IMR-90 (cell line): ENCODE measurements at regions not wholly inside any gene's neighbourhood (a gene's known extent, or its start where the extent isn't known, plus 50 kb on each side); places are given as distances from the start of the nearest gene placed in this dataset.

Experiments
- ATAC-seq: fragments of 200-7000 bp; cut with Tn5 transposase; 2 replicates; pipeline ENCODE4 v1.9.1; 2020; ENCODE audit warnings: low read depth, mild to moderate bottlenecking, moderate library complexity
- BruUV-seq: library from RNA; stranded (reverse); fragments of 400-500 nt; replicated peaks from 2 replicates; lab custom pipeline; 2021; lab: Mats Ljungman, UMichigan
- CTCF ChIA-PET: fragments of 300-600 bp; formaldehyde crosslinking; extraction: SDS; loops from one replicate; lab custom pipeline; 2021; ENCODE audit warnings: antibody characterized with exemption; lab: Yijun Ruan, JAX
- POLR2A ChIA-PET: fragments of 300-600 bp; sonication (Branson Sonifier 250); formaldehyde crosslinking; loops from one replicate; lab custom pipeline; 2022; ENCODE audit warnings: antibody characterized with exemption; ENCODE audit not compliant: unreplicated experiment; lab: Charles Lee
- DNase-seq: peaks from one replicate; pipeline ENCODE4 v3.0.0; 2013
- H2AFZ ChIP-seq: replicated peaks from 2 replicates; pipeline ENCODE3; 2013; ENCODE audit warnings: low read length, mild to moderate bottlenecking; ENCODE audit not compliant: poor library complexity
- H2AK5ac ChIP-seq: 2 replicates; pipeline ENCODE4 v1.6.1; 2013; ENCODE audit warnings: low read depth, low read length, inconsistent platforms
- H2AK9ac ChIP-seq: replicated peaks from 2 replicates; pipeline ENCODE3; 2013; ENCODE audit warnings: mild to moderate bottlenecking, low read depth, low read length, moderate library complexity; ENCODE audit not compliant: poor library complexity
- H2BK120ac ChIP-seq: 2 replicates; pipeline ENCODE4 v1.6.1; 2013; ENCODE audit warnings: low read depth, low read length, inconsistent platforms
- H2BK15ac ChIP-seq: 3 replicates; pipeline ENCODE4 v1.6.1; 2013; ENCODE audit warnings: low read depth, low read length, inconsistent platforms
- H2BK20ac ChIP-seq: 2 replicates; pipeline ENCODE4 v1.6.1; 2013; ENCODE audit warnings: low read depth, mild to moderate bottlenecking, inconsistent platforms, low read length, moderate library complexity
- H2BK5ac ChIP-seq: 2 replicates; pipeline ENCODE4 v1.6.1; 2013; ENCODE audit warnings: mild to moderate bottlenecking, low read depth, low read length, inconsistent platforms; ENCODE audit not compliant: poor library complexity, severe bottlenecking
- H3K14ac ChIP-seq: replicated peaks from 2 replicates; pipeline ENCODE4 v1.6.1; 2013; ENCODE audit warnings: low read depth, low read length, inconsistent platforms
- H3K18ac ChIP-seq: 2 replicates; pipeline ENCODE4 v1.6.1; 2013; ENCODE audit warnings: low read depth, low read length, control low read depth
- H3K23ac ChIP-seq: 2 replicates; pipeline ENCODE4 v1.6.1; 2013; ENCODE audit warnings: low read depth, low read length, inconsistent platforms
- H3K27ac ChIP-seq: 2 replicates; pipeline ENCODE4 v1.5.1; 2013; ENCODE audit warnings: mild to moderate bottlenecking, control low read depth, low read length; ENCODE audit not compliant: insufficient read depth
- H3K27me3 ChIP-seq: 2 replicates; pipeline ENCODE4 v1.6.1; 2013; ENCODE audit warnings: low read length; ENCODE audit not compliant: control insufficient read depth, insufficient read depth
- H3K36me3 ChIP-seq: 2 replicates; pipeline ENCODE4 v1.6.1; 2013; ENCODE audit warnings: low read length, mixed read lengths; ENCODE audit not compliant: control insufficient read depth, insufficient read depth
- H3K4ac ChIP-seq: 2 replicates; pipeline ENCODE4 v1.6.1; 2013; ENCODE audit warnings: low read depth, low read length, inconsistent platforms
- H3K4me1 ChIP-seq: 2 replicates; pipeline ENCODE4 v1.6.1; 2013; ENCODE audit warnings: low read length, mixed read lengths; ENCODE audit not compliant: control insufficient read depth, insufficient read depth
- H3K4me2 ChIP-seq: 2 replicates; pipeline ENCODE4 v1.6.1; 2013; ENCODE audit warnings: low read depth, mild to moderate bottlenecking, control low read depth, low read length, moderate library complexity
- H3K4me3 ChIP-seq: 2 replicates; pipeline ENCODE4 v1.5.1; 2013; ENCODE audit warnings: low read depth, mild to moderate bottlenecking, control low read depth, low read length, moderate library complexity; ENCODE audit not compliant: insufficient read depth
- H3K56ac ChIP-seq: 2 replicates; pipeline ENCODE4 v1.6.1; 2013; ENCODE audit warnings: low read length, inconsistent platforms; ENCODE audit not compliant: insufficient read depth; ENCODE audit errors: extremely low read depth
- H3K79me1 ChIP-seq, 2 experiments: 2 replicates each; pipeline ENCODE4 v1.6.1; 2013; ENCODE audit warnings: low read length in 2 of 2, inconsistent platforms in 1 of 2, low read depth in 1 of 2
- H3K9ac ChIP-seq: 2 replicates; pipeline ENCODE4 v1.6.1; 2013; ENCODE audit warnings: low read depth, low read length, control low read depth
- H3K9me1 ChIP-seq: 2 replicates; pipeline ENCODE4 v1.6.1; 2013; ENCODE audit warnings: low read length, inconsistent platforms; ENCODE audit not compliant: insufficient read depth
- H3K9me3 ChIP-seq: 2 replicates; pipeline ENCODE4 v1.6.1; 2013; ENCODE audit warnings: low read length; ENCODE audit not compliant: control insufficient read depth, insufficient read depth
- H4K20me1 ChIP-seq: 2 replicates; pipeline ENCODE4 v1.6.1; 2013; ENCODE audit warnings: low read length, inconsistent platforms; ENCODE audit not compliant: insufficient read depth
- H4K5ac ChIP-seq: 2 replicates; pipeline ENCODE4 v1.6.1; 2013; ENCODE audit warnings: mild to moderate bottlenecking, low read depth, low read length, control low read depth
- H4K8ac ChIP-seq, 2 experiments: 2 replicates each; pipeline ENCODE4 v1.6.1; 2013; ENCODE audit warnings: low read depth in 2 of 2, low read length in 2 of 2, control low read depth in 1 of 2, inconsistent platforms in 1 of 2
- H4K91ac ChIP-seq: 2 replicates; pipeline ENCODE4 v1.6.1; 2013; ENCODE audit warnings: low read depth, low read length, inconsistent platforms; ENCODE audit not compliant: insufficient read depth
- BHLHE40 ChIP-seq: fragments of 150-350 bp; IDR thresholded peaks from 2 replicates; pipeline ENCODE4 v1.6.1; 2016; ENCODE audit warnings: mild to moderate bottlenecking, low read depth, low read length
- CEBPB ChIP-seq: IDR thresholded peaks from 2 replicates; pipeline ENCODE4 v1.6.1; 2012; ENCODE audit warnings: low read depth, low read length, improper control_type of control experiment
- CHD1 ChIP-seq: IDR thresholded peaks from 2 replicates; pipeline ENCODE4 v1.6.1; 2012; ENCODE audit warnings: low read depth, low read length, improper control_type of control experiment
- ELK1 ChIP-seq: fragments of 150-350 bp; IDR thresholded peaks from 2 replicates; pipeline ENCODE4 v1.6.1; 2016; ENCODE audit warnings: low read depth, mild to moderate bottlenecking, low read length, moderate library complexity, borderline replicate concordance
- FOS ChIP-seq: fragments of 150-350 bp; IDR thresholded peaks from 2 replicates; pipeline ENCODE4 v1.6.1; 2016; ENCODE audit warnings: low read depth, low read length
- MAFK ChIP-seq: IDR thresholded peaks from 2 replicates; pipeline ENCODE4 v1.6.1; 2012; ENCODE audit warnings: low read depth, low read length, improper control_type of control experiment
- MAZ ChIP-seq: IDR thresholded peaks from 2 replicates; pipeline ENCODE4 v1.6.1; 2012; ENCODE audit warnings: low read depth, mild to moderate bottlenecking, low read length, improper control_type of control experiment, moderate library complexity, borderline replicate concordance
- MXI1 ChIP-seq: IDR thresholded peaks from 2 replicates; pipeline ENCODE4 v1.6.1; 2012; ENCODE audit warnings: low read depth, mild to moderate bottlenecking, low read length, moderate library complexity, borderline replicate concordance
- NFE2L2 ChIP-seq: fragments of 150-350 bp; IDR thresholded peaks from 2 replicates; pipeline ENCODE4 v1.6.1; 2016; ENCODE audit warnings: low read depth, mild to moderate bottlenecking, low read length
- POLR2A ChIP-seq: IDR thresholded peaks from 2 replicates; pipeline ENCODE4 v1.6.1; 2012; ENCODE audit warnings: mild to moderate bottlenecking, low read depth, low read length
- RAD21 ChIP-seq: IDR thresholded peaks from 2 replicates; pipeline ENCODE4 v1.6.1; 2012; ENCODE audit warnings: low read length, improper control_type of control experiment
- RCOR1 ChIP-seq: IDR thresholded peaks from 2 replicates; pipeline ENCODE4 v1.6.1; 2012; ENCODE audit warnings: mild to moderate bottlenecking, low read length, improper control_type of control experiment; ENCODE audit not compliant: insufficient replicate concordance
- RFX5 ChIP-seq: IDR thresholded peaks from 2 replicates; pipeline ENCODE4 v1.8.0; 2012; ENCODE audit warnings: low read depth, mild to moderate bottlenecking, low read length, moderate library complexity
- SMC3 ChIP-seq: fragments of 150-350 bp; IDR thresholded peaks from 2 replicates; pipeline ENCODE4 v1.6.1; 2016; ENCODE audit warnings: low read depth, mild to moderate bottlenecking, antibody characterized with exemption, low read length, moderate library complexity
- USF2 ChIP-seq: fragments of 150-350 bp; IDR thresholded peaks from 2 replicates; pipeline ENCODE4 v1.6.1; 2017; ENCODE audit warnings: mild to moderate bottlenecking, antibody characterized with exemption, low read length, low read depth
- WGBS, 2 experiments: methylation state at CpG; one replicate each; pipeline versions ENCODE4 v1.1.5 to v1.1.7; 2013; ENCODE audit warnings: missing lambda C conversion rate in 2 of 2; ENCODE audit not compliant: insufficient read length in 1 of 2; ENCODE audit errors: extremely low coverage in 2 of 2; 5-methylcytosine and 5-hydroxymethylcytosine counted together
- dilution Hi-C: fragments of 300-500 bp; cut with HindIII; formaldehyde crosslinking; loops from one replicate; pipeline ENCODE4 v1.14.3; 2018; ENCODE audit warnings: low sequenced_read_pairs; ENCODE audit not compliant: unreplicated experiment
- in situ Hi-C: fragments of 300-500 bp; cut with MboI; formaldehyde crosslinking; loops from 3 replicates; pipeline ENCODE4 v1.14.3; 2019; ENCODE audit warnings: low sequenced_read_pairs, inconsistent platforms, mixed read lengths
- intact Hi-C: fragments of 100-400 bp; cut with micrococcal nuclease; formaldehyde crosslinking; loops from 2 replicates; pipeline ENCODE4 v1.10.0; 2022
- TF ChIP-seq, protein P1 (sequence below): conservative IDR thresholded peaks from 2 replicates; pipeline ENCODE4 v1.5.1; 2012; ENCODE audit warnings: mild to moderate bottlenecking, low read depth, low read length, improper control_type of control experiment

- CTCF ChIA-PET, result no interaction called here
- H2BK20ac ChIP-seq, result no peak overlapping the region
- dilution Hi-C loops (no loop called here), intact Hi-C loops (no loop called here), in situ Hi-C loops (no loop called here)
- H3K36me3 ChIP-seq, result no peaks in the 10 kb centered on the region
- H3K23ac ChIP-seq, result no peak overlapping the region
- H2AK9ac ChIP-seq, result no peak overlapping the region
- H4K91ac ChIP-seq, result no peak overlapping the region
- no peak overlapping the region for H3K4ac ChIP-seq
- H3K27me3 ChIP-seq, result no peaks in the 10 kb centered on the region
- H2BK15ac ChIP-seq, result no peak overlapping the region
- POLR2A ChIA-PET, result no interaction called here
- H2AK5ac ChIP-seq, result no peak overlapping the region
- no peaks in the 10 kb centered on the region for H3K9me1 ChIP-seq
- TF ChIP-seq ELK1 (no peak), MXI1 (no peak), USF2 (no peak), RCOR1 (no peak), SMC3 (no peak), MAZ (no peak), RAD21 (no peak), RFX5 (no peak), CHD1 (no peak), NFE2L2 (no peak), BHLHE40 (no peak), FOS (no peak), CEBPB (no peak), MAFK (no peak), POLR2A (no peak)
- TF ChIP-seq, protein P1, sequence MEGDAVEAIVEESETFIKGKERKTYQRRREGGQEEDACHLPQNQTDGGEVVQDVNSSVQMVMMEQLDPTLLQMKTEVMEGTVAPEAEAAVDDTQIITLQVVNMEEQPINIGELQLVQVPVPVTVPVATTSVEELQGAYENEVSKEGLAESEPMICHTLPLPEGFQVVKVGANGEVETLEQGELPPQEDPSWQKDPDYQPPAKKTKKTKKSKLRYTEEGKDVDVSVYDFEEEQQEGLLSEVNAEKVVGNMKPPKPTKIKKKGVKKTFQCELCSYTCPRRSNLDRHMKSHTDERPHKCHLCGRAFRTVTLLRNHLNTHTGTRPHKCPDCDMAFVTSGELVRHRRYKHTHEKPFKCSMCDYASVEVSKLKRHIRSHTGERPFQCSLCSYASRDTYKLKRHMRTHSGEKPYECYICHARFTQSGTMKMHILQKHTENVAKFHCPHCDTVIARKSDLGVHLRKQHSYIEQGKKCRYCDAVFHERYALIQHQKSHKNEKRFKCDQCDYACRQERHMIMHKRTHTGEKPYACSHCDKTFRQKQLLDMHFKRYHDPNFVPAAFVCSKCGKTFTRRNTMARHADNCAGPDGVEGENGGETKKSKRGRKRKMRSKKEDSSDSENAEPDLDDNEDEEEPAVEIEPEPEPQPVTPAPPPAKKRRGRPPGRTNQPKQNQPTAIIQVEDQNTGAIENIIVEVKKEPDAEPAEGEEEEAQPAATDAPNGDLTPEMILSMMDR, result no peak
- H3K9ac ChIP-seq, result no peak overlapping the region
- H3K79me1 ChIP-seq, result no peaks in the 10 kb centered on the region
- H2AFZ ChIP-seq, result no peak overlapping the region
- DNase-seq (peak; percentile 78), ATAC-seq (peak; percentile 80)
- no peak overlapping the region for H4K8ac ChIP-seq
- 0 out of 2 replicates have a peak, but pooled peaks cover 1% of the 10 kb centered on the region for H3K4me1 ChIP-seq
- H3K4me3 ChIP-seq, result no peak overlapping the region
- WGBS, 2 experiments, result 100% methylated on average over 1 of the region's 4 CpGs; no CpG with 5 or more reads in 1 of the 2 experiments
- no peak overlapping the region for H2BK5ac ChIP-seq
- no peaks in the 10 kb centered on the region for H3K9me3 ChIP-seq
- no peak overlapping the region for H3K14ac ChIP-seq
- H4K20me1 ChIP-seq, result no peaks in the 10 kb centered on the region
- H4K5ac ChIP-seq, result no peak overlapping the region
- H3K18ac ChIP-seq, result no peak overlapping the region
- no peak overlapping the region for H3K27ac ChIP-seq
- H3K56ac ChIP-seq, result no peak overlapping the region
- no peak overlapping the region for H3K4me2 ChIP-seq
- H2BK120ac ChIP-seq, result no peak overlapping the region
- BruUV-seq, result no TSS peak
Observed at GRCh38 chr11:23423104-23423503, 562.8 kb upstream of the CCDC179 start.
